Heart right ventricle (tissue), 16 donors: ENCODE measurements at regions not wholly inside any gene's neighbourhood (a gene's known extent, or its start where the extent isn't known, plus 50 kb on each side); places are given as distances from the start of the nearest gene placed in this dataset.

Source experiments
- ATAC-seq, 8 donors: fragments of 200-7000 bp; cut with Tn5 transposase; one replicate each; pipeline ENCODE4 v1.9.1; 2020; ENCODE audit warnings: mild to moderate bottlenecking in 8 of 8, moderate library complexity in 8 of 8, moderate number of reproducible peaks in 1 of 8
- DNase-seq, 2 donors: peaks; one replicate each; pipeline ENCODE4 v3.0.0-alpha.2; 2020
- H3K27ac ChIP-seq, 10 donors: fragments of 200-600 bp; sonication (generic) in 2 of 10; one replicate each; pipeline versions ENCODE4 v1.5.0 to v1.8.0; 2020 to 2022; ENCODE audit warnings: mild to moderate bottlenecking in 3 of 10
- H3K27me3 ChIP-seq, 7 donors: fragments of 200-600 bp; one replicate each; pipeline ENCODE4 v1.8.0; 2021 to 2022; ENCODE audit warnings: mild to moderate bottlenecking in 2 of 7
- H3K36me3 ChIP-seq, 9 donors: fragments of 200-600 bp; sonication (generic) in 1 of 9; one replicate each; pipeline versions ENCODE4 v1.5.0 to v1.8.0; 2020 to 2022; ENCODE audit warnings: mild to moderate bottlenecking in 2 of 9
- H3K4me1 ChIP-seq, 9 donors: fragments of 200-600 bp; sonication (generic) in 1 of 9; one replicate each; pipeline versions ENCODE4 v1.5.0 to v1.8.0; 2020 to 2022; ENCODE audit warnings: mild to moderate bottlenecking in 4 of 9
- H3K4me3 ChIP-seq, 10 donors: fragments of 200-600 bp; sonication (generic) in 2 of 10; one replicate each; pipeline versions ENCODE4 v1.5.0 to v1.8.0; 2020 to 2022; ENCODE audit warnings: mild to moderate bottlenecking in 7 of 10, moderate library complexity in 2 of 10
- H3K9me3 ChIP-seq, 11 donors: fragments of 200-600 bp in 10 of 11; sonication (generic) in 2 of 11; one replicate each; pipeline versions ENCODE4 v1.5.0 to v1.8.0; 2013 to 2022; ENCODE audit warnings: mild to moderate bottlenecking in 2 of 11, control low read depth in 1 of 11, moderate library complexity in 1 of 11
- WGBS, 2 donors: extraction: QIAGEN DNeasy Blood & Tissue Kit; methylation state at CpG; one replicate each; pipeline ENCODE4 v1.1.7; 2013; ENCODE audit warnings: inconsistent platforms in 1 of 2; 5-methylcytosine and 5-hydroxymethylcytosine counted together
- intact Hi-C, 10 donors: fragments of 100-400 bp; cut with DNase I; formaldehyde crosslinking; loops; one replicate each; pipeline versions ENCODE4 v1.11.1 to v1.14.2; 2022
- TF ChIP-seq, protein P1 (sequence below), 9 donors: fragments of 200-600 bp; sonication (generic) in 2 of 9; IDR thresholded peaks; one replicate each; pipeline versions ENCODE4 v1.5.0 to v1.8.0; 2021 to 2022; ENCODE audit warnings: antibody characterized with exemption in 9 of 9, mild to moderate bottlenecking in 5 of 9, moderate library complexity in 1 of 9
- donor health status: Arrhythmogenic right ventricular cardiomyopathy.
- donor health status: ischemic (EF 13 %, LVEDD 7.1; RV severe dilation, severe dysfunction).
- donor health status: healthy with polysubstance abuse.
- donor health status: DM: no; HTN: yes; CAD: no.
- donor health status: DM: no; HTN: no; CAD: no.
- donor health status: ischemic (EF 25% LVEDD 6.9; RV normal size, moderate dysfunction).
- donor health status: ischemic (EF 25% LVEDD 5.7; RV mildly dilated, moderate dysfunction).
- donor health status: healthy.
- donor health status: DM: yes; HTN: yes; CAD: no.
- donor health status: Ischemic cardiomyopathy.
- donor health status: ischemic (EF 35%, LVEDD 5.7; RV mildly dilated, moderate dysfunction).
- donor health status: nonischemic (EF 11% LVEDD 7.7; RV severe dilation, severe dysfunction).
- donor health status: DM: yes; HTN: yes; CAD: no.
- donor health status: PGD.
- donor health status: ischemic (EF 29% LVEDD 5.4; RV normal size, mild dysfunction).
- donor health status: nonischemic (EF 23%, LVEDD 6.1; RV moderate dilation, normal function).

DNA sequence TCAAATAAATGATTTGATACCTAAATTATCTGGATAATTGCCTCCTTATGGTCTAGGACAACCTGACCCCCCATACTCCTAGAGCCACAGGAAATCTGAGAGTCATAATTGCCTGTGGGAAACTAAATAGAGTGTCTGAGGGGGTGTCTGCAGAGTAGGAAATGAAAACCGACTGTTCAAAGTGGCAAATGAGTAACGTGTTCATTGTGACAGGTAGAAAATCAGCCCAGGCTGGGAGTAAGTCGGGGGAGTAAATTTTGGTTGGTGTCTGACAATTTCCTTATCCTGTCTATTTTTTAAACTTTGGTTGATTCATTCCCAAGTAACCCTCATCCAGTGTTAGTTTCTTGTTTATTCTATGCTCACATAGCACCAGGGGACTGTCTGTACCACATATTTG, 51.6 kb upstream of the HOXC13 start:
- H3K27ac ChIP-seq, result no peak overlapping the region
- ATAC-seq (no peak), DNase-seq (no peak)
- intact Hi-C loops, result no loop called here
- 47 to 53% methylated on average over 3 of the region's 3 CpGs for WGBS, 2 donors
- H3K9me3 ChIP-seq, result no peaks in the 10 kb centered on the region
- no peak overlapping the region for H3K4me3 ChIP-seq
- no peaks in the 10 kb centered on the region for H3K36me3 ChIP-seq
- no peaks in the 10 kb centered on the region for H3K4me1 ChIP-seq
- TF ChIP-seq, protein P1, sequence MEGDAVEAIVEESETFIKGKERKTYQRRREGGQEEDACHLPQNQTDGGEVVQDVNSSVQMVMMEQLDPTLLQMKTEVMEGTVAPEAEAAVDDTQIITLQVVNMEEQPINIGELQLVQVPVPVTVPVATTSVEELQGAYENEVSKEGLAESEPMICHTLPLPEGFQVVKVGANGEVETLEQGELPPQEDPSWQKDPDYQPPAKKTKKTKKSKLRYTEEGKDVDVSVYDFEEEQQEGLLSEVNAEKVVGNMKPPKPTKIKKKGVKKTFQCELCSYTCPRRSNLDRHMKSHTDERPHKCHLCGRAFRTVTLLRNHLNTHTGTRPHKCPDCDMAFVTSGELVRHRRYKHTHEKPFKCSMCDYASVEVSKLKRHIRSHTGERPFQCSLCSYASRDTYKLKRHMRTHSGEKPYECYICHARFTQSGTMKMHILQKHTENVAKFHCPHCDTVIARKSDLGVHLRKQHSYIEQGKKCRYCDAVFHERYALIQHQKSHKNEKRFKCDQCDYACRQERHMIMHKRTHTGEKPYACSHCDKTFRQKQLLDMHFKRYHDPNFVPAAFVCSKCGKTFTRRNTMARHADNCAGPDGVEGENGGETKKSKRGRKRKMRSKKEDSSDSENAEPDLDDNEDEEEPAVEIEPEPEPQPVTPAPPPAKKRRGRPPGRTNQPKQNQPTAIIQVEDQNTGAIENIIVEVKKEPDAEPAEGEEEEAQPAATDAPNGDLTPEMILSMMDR (IDR thresholded peaks at IDR 0.05), result no peak
- H3K27me3 ChIP-seq, result peaks cover 0 to 66% (median 29%) of the 10 kb centered on the region in 7 donors

DNA sequence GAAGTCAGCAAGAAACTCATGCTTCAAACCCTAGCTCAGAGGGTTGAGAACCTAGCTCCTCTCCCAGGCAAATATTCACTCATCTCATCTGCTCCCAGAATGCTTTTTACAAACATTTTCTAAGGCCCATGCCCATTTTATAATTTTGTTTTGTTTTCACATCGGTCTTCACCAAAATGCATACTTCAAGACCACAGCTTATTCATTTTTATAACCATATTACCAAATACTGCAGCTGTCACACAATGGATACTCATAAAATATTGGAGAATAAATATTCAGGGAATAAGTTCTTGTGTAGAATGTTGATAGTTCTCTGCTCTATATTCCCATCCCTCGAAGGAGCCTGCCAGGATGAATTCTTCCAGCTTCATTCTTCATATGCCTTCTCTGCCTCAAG, 50.8 kb upstream of the HOXC13 start:
- peaks cover 0 to 66% (median 37%) of the 10 kb centered on the region in 7 donors for H3K27me3 ChIP-seq
- DNase-seq, result no peak
- ATAC-seq, result no peak
- no peaks in the 10 kb centered on the region for H3K4me1 ChIP-seq
- no peak overlapping the region for H3K4me3 ChIP-seq
- no peak overlapping the region for H3K27ac ChIP-seq
- H3K36me3 ChIP-seq, result no peaks in the 10 kb centered on the region
- WGBS, 2 donors, result 80 to 90% methylated on average over 2 of the region's 2 CpGs
- intact Hi-C loops, result no loop called here
- TF ChIP-seq, protein P1 (IDR thresholded peaks at IDR 0.05), result no peak
- no peaks in the 10 kb centered on the region for H3K9me3 ChIP-seq
